Brain microvascular endothelial cell (primary cell): ENCODE measurements at regions not wholly inside any gene's neighbourhood (a gene's known extent, or its start where the extent isn't known, plus 50 kb on each side); places are given as distances from the start of the nearest gene placed in this dataset.

Experiments used
- DNase-seq: peaks from one replicate; pipeline ENCODE4 v3.0.0-alpha.2; 2020
- H3K27ac ChIP-seq: fragments of 250-450 bp; sonication (Bioruptor Pico); 2 replicates; pipeline ENCODE4 v1.5.1; 2020; ENCODE audit warnings: mild to moderate bottlenecking, moderate library complexity
- H3K27me3 ChIP-seq: fragments of 250-450 bp; sonication (Bioruptor Pico); replicated peaks from 2 replicates; pipeline ENCODE4 v1.5.1; 2020; ENCODE audit warnings: mild to moderate bottlenecking
- H3K36me3 ChIP-seq: fragments of 250-450 bp; sonication (Bioruptor Pico); replicated peaks from 2 replicates; pipeline ENCODE4 v1.5.1; 2020; ENCODE audit warnings: mild to moderate bottlenecking
- H3K4me3 ChIP-seq: 2 replicates; pipeline ENCODE4 v1.5.1; 2011; ENCODE audit warnings: low read depth, mild to moderate bottlenecking, control low read depth, low read length, moderate library complexity
- in situ Hi-C: cut with HindIII; loops from 2 replicates; pipeline ENCODE4 v1.10.0; 2017; ENCODE audit warnings: low sequenced_read_pairs, low pct_ligation_motif_present
- TF ChIP-seq, protein P1 (sequence below): IDR thresholded peaks from 2 replicates; pipeline ENCODE4 v1.5.1; 2011; ENCODE audit warnings: low read depth, mild to moderate bottlenecking, moderate library complexity, low read length, control low read depth, inconsistent platforms; ENCODE audit errors: missing control alignments

DNA sequence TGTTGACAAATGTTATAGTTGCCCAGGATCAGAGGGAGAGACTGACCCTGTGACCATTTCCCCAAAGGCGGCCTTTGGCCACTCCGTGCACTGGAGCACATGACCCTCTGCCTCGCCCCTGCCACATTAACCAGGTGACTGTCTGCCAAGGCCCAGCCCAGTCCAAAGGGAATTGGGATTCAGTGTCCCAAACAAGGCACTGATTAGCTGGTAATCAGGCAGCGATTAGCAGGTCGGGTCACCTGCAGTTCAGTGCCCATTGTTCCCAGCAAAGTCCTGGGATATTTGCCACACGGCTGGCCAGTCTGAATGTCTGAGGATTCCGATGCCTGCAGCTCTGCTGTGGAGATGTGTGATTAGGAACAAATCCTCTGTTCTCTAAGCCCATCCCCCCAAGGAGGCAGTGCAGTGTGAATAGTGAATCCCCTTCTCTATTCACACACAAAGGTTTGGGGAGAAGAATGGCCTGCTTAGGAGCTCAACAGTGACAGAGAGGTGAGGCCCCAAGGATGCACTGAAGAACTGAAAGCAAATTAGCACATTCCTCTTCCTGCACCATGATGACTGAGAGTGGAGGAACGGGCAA lies 123.1 kb upstream of the MAF start:
- TF ChIP-seq, protein P1, sequence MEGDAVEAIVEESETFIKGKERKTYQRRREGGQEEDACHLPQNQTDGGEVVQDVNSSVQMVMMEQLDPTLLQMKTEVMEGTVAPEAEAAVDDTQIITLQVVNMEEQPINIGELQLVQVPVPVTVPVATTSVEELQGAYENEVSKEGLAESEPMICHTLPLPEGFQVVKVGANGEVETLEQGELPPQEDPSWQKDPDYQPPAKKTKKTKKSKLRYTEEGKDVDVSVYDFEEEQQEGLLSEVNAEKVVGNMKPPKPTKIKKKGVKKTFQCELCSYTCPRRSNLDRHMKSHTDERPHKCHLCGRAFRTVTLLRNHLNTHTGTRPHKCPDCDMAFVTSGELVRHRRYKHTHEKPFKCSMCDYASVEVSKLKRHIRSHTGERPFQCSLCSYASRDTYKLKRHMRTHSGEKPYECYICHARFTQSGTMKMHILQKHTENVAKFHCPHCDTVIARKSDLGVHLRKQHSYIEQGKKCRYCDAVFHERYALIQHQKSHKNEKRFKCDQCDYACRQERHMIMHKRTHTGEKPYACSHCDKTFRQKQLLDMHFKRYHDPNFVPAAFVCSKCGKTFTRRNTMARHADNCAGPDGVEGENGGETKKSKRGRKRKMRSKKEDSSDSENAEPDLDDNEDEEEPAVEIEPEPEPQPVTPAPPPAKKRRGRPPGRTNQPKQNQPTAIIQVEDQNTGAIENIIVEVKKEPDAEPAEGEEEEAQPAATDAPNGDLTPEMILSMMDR: no peak
- DNase-seq: no peak
- in situ Hi-C loops: no loop called here

DNA sequence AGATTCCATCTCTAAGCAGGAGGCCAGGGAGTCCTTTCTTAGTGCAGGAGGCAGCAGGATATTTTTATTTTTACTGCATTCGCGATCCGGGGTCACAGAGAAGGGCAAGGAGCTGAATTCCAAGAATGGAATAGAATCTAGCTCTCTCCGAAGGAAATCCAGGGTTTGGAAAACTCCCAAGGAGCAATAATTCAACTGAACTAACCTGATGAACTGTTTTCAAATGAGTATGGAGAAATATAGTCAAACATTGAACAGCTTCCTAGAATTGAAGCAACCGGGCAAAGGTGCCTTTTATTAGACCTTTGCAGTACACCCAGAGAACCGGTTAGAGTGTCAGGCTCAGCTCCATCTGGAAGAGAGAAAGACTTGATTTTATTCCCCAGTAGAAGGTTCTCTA lies 120.7 kb upstream of the MAF start:
- no peaks in the 10 kb centered on the region for H3K36me3 ChIP-seq
- no peak overlapping the region for H3K4me3 ChIP-seq
- TF ChIP-seq, protein P1: no peak
- in situ Hi-C loops: no loop called here
- H3K27me3 ChIP-seq: no peaks in the 10 kb centered on the region
- DNase-seq: no peak
- no peak overlapping the region for H3K27ac ChIP-seq

More for the DNA sequence above, 123.1 kb upstream of the MAF start:
- H3K27ac ChIP-seq: no peak overlapping the region
- no peak overlapping the region for H3K4me3 ChIP-seq
- no peaks in the 10 kb centered on the region for H3K27me3 ChIP-seq
- H3K36me3 ChIP-seq: no peaks in the 10 kb centered on the region

DNA sequence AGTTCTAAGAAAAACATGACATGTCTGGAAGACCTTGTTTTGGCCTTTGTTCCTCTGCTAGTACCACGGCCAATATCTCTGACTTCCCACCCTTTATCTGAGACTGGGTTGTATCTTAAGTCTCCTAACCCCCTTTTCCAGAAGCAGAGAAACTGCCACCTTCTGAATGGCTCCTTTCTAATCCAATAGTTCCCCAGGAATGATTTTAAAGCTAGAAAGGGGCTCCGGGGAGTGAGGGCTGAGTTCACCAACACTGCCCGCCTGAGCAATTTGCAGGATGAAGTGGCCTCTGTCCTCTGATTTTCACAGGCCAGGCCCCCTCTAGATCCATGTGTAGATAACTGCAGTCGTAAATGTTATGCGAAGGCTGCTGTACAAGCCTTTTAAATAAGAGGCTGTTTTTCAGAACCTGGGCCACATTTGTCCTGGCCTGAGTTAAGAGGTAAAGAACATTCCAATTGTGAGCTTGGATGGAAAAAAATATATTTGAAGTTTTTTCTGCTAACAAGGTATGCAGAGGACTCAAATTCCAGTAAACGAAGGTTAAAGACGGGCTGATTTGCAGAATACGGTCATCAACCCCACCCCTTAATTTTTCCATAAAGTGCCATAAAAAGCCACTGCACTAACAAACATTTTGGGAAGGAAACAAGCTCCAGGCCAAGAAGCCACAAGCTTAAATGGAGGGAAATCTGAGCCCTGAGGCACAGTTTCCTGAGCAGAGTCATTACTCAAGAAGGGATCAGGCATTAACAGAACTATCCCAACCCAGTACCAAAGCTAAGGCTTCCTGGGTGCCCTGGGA lies 117.0 kb upstream of the MAF start:
- in situ Hi-C loops: no loop called here
- TF ChIP-seq, protein P1: no peak
- Histone ChIP-seq H3K27me3 (no peaks in the 10 kb centered on the region), H3K36me3 (no peaks in the 10 kb centered on the region), H3K27ac (no peak overlapping the region), H3K4me3 (no peak overlapping the region)
- DNase-seq: no peak

DNA sequence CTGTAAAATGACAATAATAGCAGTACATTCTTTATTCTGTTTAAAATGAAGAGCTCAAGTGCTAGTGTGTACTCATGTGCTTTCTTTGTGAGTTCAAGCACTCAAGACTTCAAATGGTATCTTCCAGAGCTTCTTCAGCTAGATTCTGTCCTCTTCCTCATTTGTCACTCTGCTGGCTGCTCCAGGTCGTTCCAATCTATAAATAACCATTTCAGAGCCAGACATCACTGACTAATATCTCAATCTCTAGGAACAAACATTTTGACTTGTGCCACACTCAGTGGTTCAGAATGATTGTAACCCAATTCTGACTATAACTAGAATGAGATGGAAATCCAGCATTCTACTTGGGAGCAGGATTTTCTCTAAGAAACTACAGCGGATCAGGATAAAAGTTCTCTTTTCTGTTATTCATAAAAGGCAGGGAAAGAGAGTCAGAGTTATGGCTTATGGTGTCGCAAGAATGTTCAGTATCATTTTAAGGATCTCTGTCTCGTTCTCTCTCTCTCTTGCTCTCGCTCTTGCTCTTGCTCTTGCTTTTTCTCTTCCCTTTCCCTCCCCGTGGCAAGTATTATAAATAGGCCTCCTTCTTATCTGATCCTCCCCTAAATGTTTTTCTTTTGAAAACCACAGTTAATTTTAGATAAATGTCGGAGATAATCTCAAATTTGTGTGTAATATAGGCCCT lies 116.3 kb upstream of the MAF start:
- DNase-seq: peak; percentile 28
- no peak overlapping the region for H3K4me3 ChIP-seq
- no peak overlapping the region for H3K27ac ChIP-seq
- no peaks in the 10 kb centered on the region for H3K36me3 ChIP-seq
- in situ Hi-C loops: no loop called here
- TF ChIP-seq, protein P1: no peak
- H3K27me3 ChIP-seq: no peaks in the 10 kb centered on the region

DNA sequence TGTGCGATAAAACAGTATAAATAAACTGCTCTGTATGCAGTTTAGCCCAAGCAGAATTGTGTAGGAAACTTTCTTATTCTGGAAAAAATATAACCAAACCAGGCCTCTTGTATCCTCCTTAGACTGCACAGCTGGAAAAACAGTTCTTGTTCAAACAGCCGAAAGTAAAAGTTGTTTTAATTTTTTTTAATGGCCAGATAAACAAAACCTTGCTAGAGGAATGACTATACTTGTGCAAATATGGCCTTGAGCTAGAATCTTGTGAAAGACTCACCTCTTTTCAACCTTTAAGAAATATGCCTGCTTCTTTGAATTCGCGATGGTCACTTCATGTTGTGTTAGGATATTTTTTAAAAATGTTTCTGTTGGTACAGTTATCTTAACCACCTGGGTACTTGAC lies 114.5 kb upstream of the MAF start:
- TF ChIP-seq, protein P1: no peak
- DNase-seq: no peak
- H3K27me3 ChIP-seq: no peaks in the 10 kb centered on the region
- no peaks in the 10 kb centered on the region for H3K36me3 ChIP-seq
- H3K27ac ChIP-seq: no peak overlapping the region
- in situ Hi-C loops: no loop called here
- H3K4me3 ChIP-seq: no peak overlapping the region
